ENCODE measurements at regions not wholly inside any gene's neighbourhood (a gene's known extent, or its start where the extent isn't known, plus 50 kb on each side); places are given as distances from the start of the nearest gene placed in this dataset.

GRCh38 chr9:107161338-107161737 lies 121.7 kb upstream of the RAD23B start:
- TF ChIP-seq GATA3 (IDR thresholded peaks at IDR 0.05; ENCODE audit: low read depth, low read length) (no peak), GATA2 (IDR thresholded peaks at IDR 0.05; ENCODE audit: low read depth, low read length) (no peak)
